Fibroblast of villous mesenchyme (primary cell): ENCODE measurements at regions not wholly inside any gene's neighbourhood (a gene's known extent, or its start where the extent isn't known, plus 50 kb on each side); places are given as distances from the start of the nearest gene placed in this dataset.

ENCODE experiments used
- DNase-seq: peaks from one replicate; pipeline ENCODE4 v3.0.0-alpha.2; 2010; ENCODE audit warnings: low read depth
- H3K4me3 ChIP-seq: 2 replicates; pipeline ENCODE4 v1.5.1; 2011; ENCODE audit warnings: low read depth, mild to moderate bottlenecking, low read length
- CTCF ChIP-seq: IDR thresholded peaks from 2 replicates; pipeline ENCODE4 v1.5.1; 2012; ENCODE audit warnings: low read depth, mild to moderate bottlenecking, low read length; ENCODE audit not compliant: insufficient read depth

GRCh38 chr2:6674381-6674780 lies 191.3 kb downstream of the CMPK2 start:
- no peak for DNase-seq
- no peak overlapping the region for H3K4me3 ChIP-seq
- TF ChIP-seq CTCF = no peak

- no peak overlapping the region for H3K4me3 ChIP-seq
- DNase-seq = no peak
- TF ChIP-seq CTCF = no peak
These were observed 189.9 kb downstream of the CMPK2 start for GRCh38 chr2:6675791-6676190.

- no peak for TF ChIP-seq CTCF
- no peak for DNase-seq
- no peak overlapping the region for H3K4me3 ChIP-seq
These were observed 189.5 kb downstream of the CMPK2 start for GRCh38 chr2:6676241-6676640.

GRCh38 chr2:6676776-6677175 lies 188.9 kb downstream of the CMPK2 start:
- H3K4me3 ChIP-seq = no peak overlapping the region
- no peak for TF ChIP-seq CTCF
- no peak for DNase-seq

GRCh38 chr2:6679471-6679870 lies 186.2 kb downstream of the CMPK2 start:
- TF ChIP-seq CTCF = no peak
- no peak for DNase-seq
- H3K4me3 ChIP-seq = no peak overlapping the region

GRCh38 chr2:6683516-6683915 lies 182.2 kb downstream of the CMPK2 start:
- DNase-seq = no peak
- TF ChIP-seq CTCF = no peak
- H3K4me3 ChIP-seq = no peak overlapping the region

GRCh38 chr2:6685447-6685846 lies 180.3 kb downstream of the CMPK2 start:
- no peak for DNase-seq
- TF ChIP-seq CTCF = no peak
- H3K4me3 ChIP-seq = no peak overlapping the region
